ENCODE measurements at regions not wholly inside any gene's neighbourhood (a gene's known extent, or its start where the extent isn't known, plus 50 kb on each side); places are given as distances from the start of the nearest gene placed in this dataset.
"Not testable (repeated sequence)": the region's sequence is repeated elsewhere in the genome, so short reads cannot be mapped to it uniquely, and the experiment has no call there.

DNA sequence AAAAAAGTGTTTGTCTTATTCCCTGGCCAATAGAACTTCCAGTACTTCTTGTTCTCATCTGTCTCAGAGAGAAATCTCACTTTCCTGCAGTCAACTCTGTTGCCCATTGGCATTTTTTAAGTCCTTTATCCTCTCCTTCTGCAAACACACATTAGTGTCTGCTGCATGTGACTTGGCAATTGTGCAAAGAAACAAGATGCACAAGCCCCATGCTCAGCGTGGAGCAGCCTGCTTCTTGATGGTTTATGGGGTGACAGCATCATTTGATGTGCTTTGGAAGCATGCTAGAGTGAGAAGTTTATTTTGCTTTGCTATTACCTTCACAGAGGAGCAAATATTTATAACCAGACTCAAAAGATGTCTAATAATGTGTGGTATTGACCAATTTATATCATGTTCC, 238.2 kb downstream of the FAT3 start:
- Histone ChIP-seq H3K9ac (no peak overlapping the region), H2AFZ (ENCODE audit: low read depth) (no peak overlapping the region), H3K9me3 (no peaks in the 10 kb centered on the region), H3K36me3 (replicated peaks in 1 of 2; ENCODE audit: control insufficient read depth in 1 of 2, insufficient read depth in 2 of 2, low read length in 1 of 2) (no peaks in the 10 kb centered on the region), H3K79me2 (ENCODE audit: insufficient read depth) (no peaks in the 10 kb centered on the region), H3K4me1 (ENCODE audit: control insufficient read depth in 1 of 2, insufficient read depth in 2 of 2, low read depth in 1 of 2, low read length in 1 of 2) (peaks cover 0 to 2% of the 10 kb centered on the region in 2 experiments; a peak in 2 of 4 replicates), H4K20me1 (ENCODE audit: insufficient read depth) (no peaks in the 10 kb centered on the region), H3K4me2 (no peak overlapping the region), H3F3A (replicated peaks; ENCODE audit: insufficient read depth) (no peaks in the 10 kb centered on the region), H3K4me3 (ENCODE audit: low read depth in 2 of 2, low read length in 1 of 2) (no peak overlapping the region), H3K27me3 (ENCODE audit: insufficient read depth) (no peaks in the 10 kb centered on the region), H3K27ac (ENCODE audit: low read depth in 2 of 2, low read length in 1 of 2) (no peak overlapping the region), H3K9me2 (no peaks in the 10 kb centered on the region)
- 61% methylated on average over 1 of the region's 1 CpG for WGBS (ENCODE audit: low lambda C conversion rate)
- TF ChIP-seq TCF12 (IDR thresholded peaks at IDR 0.05) (no peak), TAF1 (IDR thresholded peaks at IDR 0.05; ENCODE audit: borderline replicate concordance, low read depth, low read length) (no peak), NFIC (IDR thresholded peaks at IDR 0.05; ENCODE audit: borderline replicate concordance) (no peak), CHD2 (IDR thresholded peaks at IDR 0.05; ENCODE audit: low read length, partially characterized antibody) (no peak), SMC3 (IDR thresholded peaks at IDR 0.05; ENCODE audit: low read depth, low read length) (no peak), RCOR1 (IDR thresholded peaks at IDR 0.05; ENCODE audit: low read length) (no peak), ELF1 (IDR thresholded peaks at IDR 0.05) (no peak), FOSL2 (IDR thresholded peaks at IDR 0.05; ENCODE audit: borderline replicate concordance, low read depth) (no peak), EZH2phosphoT487 (IDR thresholded peaks at IDR 0.05; ENCODE audit: borderline replicate concordance, low read depth) (no peak)
- TF ChIP-seq, protein P1, sequence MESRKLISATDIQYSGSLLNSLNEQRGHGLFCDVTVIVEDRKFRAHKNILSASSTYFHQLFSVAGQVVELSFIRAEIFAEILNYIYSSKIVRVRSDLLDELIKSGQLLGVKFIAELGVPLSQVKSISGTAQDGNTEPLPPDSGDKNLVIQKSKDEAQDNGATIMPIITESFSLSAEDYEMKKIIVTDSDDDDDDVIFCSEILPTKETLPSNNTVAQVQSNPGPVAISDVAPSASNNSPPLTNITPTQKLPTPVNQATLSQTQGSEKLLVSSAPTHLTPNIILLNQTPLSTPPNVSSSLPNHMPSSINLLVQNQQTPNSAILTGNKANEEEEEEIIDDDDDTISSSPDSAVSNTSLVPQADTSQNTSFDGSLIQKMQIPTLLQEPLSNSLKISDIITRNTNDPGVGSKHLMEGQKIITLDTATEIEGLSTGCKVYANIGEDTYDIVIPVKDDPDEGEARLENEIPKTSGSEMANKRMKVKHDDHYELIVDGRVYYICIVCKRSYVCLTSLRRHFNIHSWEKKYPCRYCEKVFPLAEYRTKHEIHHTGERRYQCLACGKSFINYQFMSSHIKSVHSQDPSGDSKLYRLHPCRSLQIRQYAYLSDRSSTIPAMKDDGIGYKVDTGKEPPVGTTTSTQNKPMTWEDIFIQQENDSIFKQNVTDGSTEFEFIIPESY (IDR thresholded peaks at IDR 0.05; ENCODE audit: borderline replicate concordance, low read depth) = no peak
- TF ChIP-seq, protein P2, sequence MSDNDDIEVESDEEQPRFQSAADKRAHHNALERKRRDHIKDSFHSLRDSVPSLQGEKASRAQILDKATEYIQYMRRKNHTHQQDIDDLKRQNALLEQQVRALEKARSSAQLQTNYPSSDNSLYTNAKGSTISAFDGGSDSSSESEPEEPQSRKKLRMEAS (IDR thresholded peaks at IDR 0.05; ENCODE audit: low read depth) = no peak
- TF ChIP-seq, protein P3, sequence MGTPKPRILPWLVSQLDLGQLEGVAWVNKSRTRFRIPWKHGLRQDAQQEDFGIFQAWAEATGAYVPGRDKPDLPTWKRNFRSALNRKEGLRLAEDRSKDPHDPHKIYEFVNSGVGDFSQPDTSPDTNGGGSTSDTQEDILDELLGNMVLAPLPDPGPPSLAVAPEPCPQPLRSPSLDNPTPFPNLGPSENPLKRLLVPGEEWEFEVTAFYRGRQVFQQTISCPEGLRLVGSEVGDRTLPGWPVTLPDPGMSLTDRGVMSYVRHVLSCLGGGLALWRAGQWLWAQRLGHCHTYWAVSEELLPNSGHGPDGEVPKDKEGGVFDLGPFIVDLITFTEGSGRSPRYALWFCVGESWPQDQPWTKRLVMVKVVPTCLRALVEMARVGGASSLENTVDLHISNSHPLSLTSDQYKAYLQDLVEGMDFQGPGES (IDR thresholded peaks at IDR 0.05; ENCODE audit: low read depth, low read length) = no peak
- CTCF ChIA-PET = no interaction called here
- POLR2A ChIA-PET = no interaction called here
- DNase-seq = no peak

DNA sequence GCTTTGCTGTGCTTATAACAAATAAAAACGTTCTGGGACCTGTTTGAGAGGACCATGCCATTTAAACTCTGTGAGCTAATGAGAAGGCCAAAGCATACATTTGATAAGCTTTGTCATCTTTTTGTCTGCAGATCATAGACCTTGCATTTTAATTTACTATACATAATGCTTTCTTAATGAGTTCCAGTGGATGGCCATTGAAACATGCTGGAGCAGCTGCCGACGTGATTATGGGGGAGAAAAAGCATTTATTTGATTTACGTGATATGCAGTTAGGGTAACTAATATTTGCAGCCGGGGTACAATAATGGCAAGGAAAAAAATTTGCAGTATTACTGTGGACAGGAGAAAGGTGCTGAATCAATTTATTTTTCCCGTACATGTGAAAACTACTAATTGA, 240.2 kb downstream of the FAT3 start:
- DNase-seq = no peak
- POLR2A ChIA-PET = no interaction called here
- no peak overlapping the region for H3K9ac ChIP-seq
- no peaks in the 10 kb centered on the region for H3K9me2 ChIP-seq
- no peaks in the 10 kb centered on the region for H3K27me3 ChIP-seq (ENCODE audit: insufficient read depth)
- no peaks in the 10 kb centered on the region for H3K79me2 ChIP-seq (ENCODE audit: insufficient read depth)
- WGBS (ENCODE audit: low lambda C conversion rate) = 63% methylated on average over 6 of the region's 6 CpGs
- TF ChIP-seq SIN3A (IDR thresholded peaks at IDR 0.05; ENCODE audit: borderline replicate concordance, low read depth, low read length) (no peak), RCOR1 (IDR thresholded peaks at IDR 0.05; ENCODE audit: low read length) (0 out of 2 replicates have a peak, but pooled peaks have one; percentile 25)
- TF ChIP-seq, protein P4, sequence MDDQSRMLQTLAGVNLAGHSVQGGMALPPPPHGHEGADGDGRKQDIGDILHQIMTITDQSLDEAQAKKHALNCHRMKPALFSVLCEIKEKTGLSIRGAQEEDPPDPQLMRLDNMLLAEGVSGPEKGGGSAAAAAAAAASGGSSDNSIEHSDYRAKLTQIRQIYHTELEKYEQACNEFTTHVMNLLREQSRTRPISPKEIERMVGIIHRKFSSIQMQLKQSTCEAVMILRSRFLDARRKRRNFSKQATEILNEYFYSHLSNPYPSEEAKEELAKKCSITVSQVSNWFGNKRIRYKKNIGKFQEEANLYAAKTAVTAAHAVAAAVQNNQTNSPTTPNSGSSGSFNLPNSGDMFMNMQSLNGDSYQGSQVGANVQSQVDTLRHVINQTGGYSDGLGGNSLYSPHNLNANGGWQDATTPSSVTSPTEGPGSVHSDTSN (IDR thresholded peaks at IDR 0.05) = no peak
- TF ChIP-seq, protein P2 (IDR thresholded peaks at IDR 0.05; ENCODE audit: low read depth) = no peak
- H3K27ac ChIP-seq (ENCODE audit: low read depth in 2 of 2, low read length in 1 of 2) = no peak overlapping the region
- CTCF ChIA-PET = no interaction called here
- no peak overlapping the region for H2AFZ ChIP-seq (ENCODE audit: low read depth)
- H3F3A ChIP-seq (replicated peaks; ENCODE audit: insufficient read depth) = no peaks in the 10 kb centered on the region
- no peaks in the 10 kb centered on the region for H3K9me3 ChIP-seq
- no peak overlapping the region for H3K4me3 ChIP-seq (ENCODE audit: low read depth in 2 of 2, low read length in 1 of 2)
- H4K20me1 ChIP-seq (ENCODE audit: insufficient read depth) = no peaks in the 10 kb centered on the region
- peaks cover 0 to 2% of the 10 kb centered on the region in 2 experiments; a peak in 2 of 4 replicates for H3K4me1 ChIP-seq (ENCODE audit: control insufficient read depth in 1 of 2, insufficient read depth in 2 of 2, low read depth in 1 of 2, low read length in 1 of 2)
- H3K36me3 ChIP-seq (replicated peaks in 1 of 2; ENCODE audit: control insufficient read depth in 1 of 2, insufficient read depth in 2 of 2, low read length in 1 of 2) = no peaks in the 10 kb centered on the region
- no peak overlapping the region for H3K4me2 ChIP-seq

DNA sequence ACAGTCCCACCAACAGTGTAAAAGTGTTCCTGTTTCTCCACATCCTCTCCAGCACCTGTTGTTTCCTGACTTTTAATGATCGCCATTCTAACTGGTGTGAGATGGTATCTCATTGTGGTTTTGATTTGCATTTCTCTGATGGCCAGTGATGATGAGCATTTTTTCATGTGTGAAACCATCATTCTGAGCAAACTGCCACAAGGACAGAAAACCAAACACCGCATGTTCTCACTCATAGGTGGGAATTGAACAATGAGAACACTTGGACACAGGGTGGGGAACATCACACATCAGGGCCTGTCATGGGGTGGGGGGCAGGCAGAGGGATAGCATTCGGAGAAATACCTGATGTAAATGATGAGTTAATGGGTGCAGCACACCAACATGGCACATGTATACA, 240.8 kb downstream of the FAT3 start:
- H2AFZ ChIP-seq (ENCODE audit: low read depth); H3K79me2 ChIP-seq (ENCODE audit: insufficient read depth); H3K9ac ChIP-seq; H3K4me3 ChIP-seq (ENCODE audit: low read depth in 2 of 2, low read length in 1 of 2); H3K4me1 ChIP-seq (ENCODE audit: control insufficient read depth in 1 of 2, insufficient read depth in 2 of 2, low read depth in 1 of 2, low read length in 1 of 2); H3K9me3 ChIP-seq; POLR2A ChIA-PET; H3K36me3 ChIP-seq (replicated peaks in 1 of 2; ENCODE audit: control insufficient read depth in 1 of 2, insufficient read depth in 2 of 2, low read length in 1 of 2); H3F3A ChIP-seq (replicated peaks; ENCODE audit: insufficient read depth); H4K20me1 ChIP-seq (ENCODE audit: insufficient read depth); H3K9me2 ChIP-seq; DNase-seq; H3K4me2 ChIP-seq; H3K27ac ChIP-seq (ENCODE audit: low read depth in 2 of 2, low read length in 1 of 2); H3K27me3 ChIP-seq (ENCODE audit: insufficient read depth): not testable (repeated sequence)
- CTCF ChIA-PET = interaction anchor here (0.6 kb wide), 1 partner anchor 711 kb away, joined by 3 read pairs; no protein-coding TSS in a partner anchor
- WGBS (ENCODE audit: low lambda C conversion rate) = 75% methylated on average over 3 of the region's 3 CpGs

Measured in SK-N-SH (cell line).